Ishikawa (cell line): ENCODE measurements at regions not wholly inside any gene's neighbourhood (a gene's known extent, or its start where the extent isn't known, plus 50 kb on each side); places are given as distances from the start of the nearest gene placed in this dataset.

Experiments used
- CEBPB ChIP-seq: IDR thresholded peaks from 2 replicates; pipeline ENCODE4 v1.6.1; 2012
- EGR1 ChIP-seq: IDR thresholded peaks from 2 replicates; pipeline ENCODE4 v1.6.1; 2012
- EP300 ChIP-seq: IDR thresholded peaks from 2 replicates; pipeline ENCODE4 v1.6.1; 2012; ENCODE audit warnings: borderline replicate concordance
- FOXM1 ChIP-seq: IDR thresholded peaks from 2 replicates; pipeline ENCODE4 v1.6.1; 2012; ENCODE audit warnings: low read depth, borderline replicate concordance
- MAX ChIP-seq: IDR thresholded peaks from 2 replicates; pipeline ENCODE4 v1.6.1; 2012
- NFIC ChIP-seq: IDR thresholded peaks from 2 replicates; pipeline ENCODE4 v1.6.1; 2012
- RAD21 ChIP-seq: IDR thresholded peaks from 2 replicates; pipeline ENCODE4 v1.6.1; 2012; ENCODE audit warnings: low read depth
- REST ChIP-seq: IDR thresholded peaks from 2 replicates; pipeline ENCODE4 v1.6.1; 2012; ENCODE audit warnings: low read depth, mild to moderate bottlenecking
- TAF1 ChIP-seq: IDR thresholded peaks from 2 replicates; pipeline ENCODE4 v1.6.1; 2012; ENCODE audit warnings: low read depth, mild to moderate bottlenecking
- TCF12 ChIP-seq: IDR thresholded peaks from 2 replicates; pipeline ENCODE4 v1.6.1; 2012; ENCODE audit warnings: low read depth
- TEAD4 ChIP-seq: IDR thresholded peaks from 2 replicates; pipeline ENCODE4 v1.6.1; 2012
- USF1 ChIP-seq: IDR thresholded peaks from 2 replicates; pipeline ENCODE4 v1.6.1; 2012
- YY1 ChIP-seq: IDR thresholded peaks from 2 replicates; pipeline ENCODE4 v1.6.1; 2012; ENCODE audit warnings: low read depth
- ZBTB7A ChIP-seq: IDR thresholded peaks from 2 replicates; pipeline ENCODE4 v1.6.1; 2012; ENCODE audit warnings: low read depth

GRCh38 chr14:43247877-43248276, 1259.2 kb downstream of the FSCB start:
- no peak for TF ChIP-seq EP300
- TF ChIP-seq CEBPB = no peak
- no peak for TF ChIP-seq YY1
- TF ChIP-seq MAX = no peak
- TF ChIP-seq EGR1 = no peak
- TF ChIP-seq REST = no peak
- TF ChIP-seq TAF1 = no peak
- TF ChIP-seq USF1 = no peak
- TF ChIP-seq RAD21 = no peak
- TF ChIP-seq TEAD4 = no peak
- TF ChIP-seq NFIC = no peak
- no peak for TF ChIP-seq FOXM1
- no peak for TF ChIP-seq TCF12
- TF ChIP-seq ZBTB7A = no peak
